Adrenal gland (tissue), 9 donors: ENCODE measurements at regions not wholly inside any gene's neighbourhood (a gene's known extent, or its start where the extent isn't known, plus 50 kb on each side); places are given as distances from the start of the nearest gene placed in this dataset.

ENCODE experiments used
- DNase-seq, 7 donors: peaks; one replicate each; pipeline ENCODE4 v3.0.0-alpha.2; 2019 to 2020
- H3K27ac ChIP-seq, 5 donors: fragments of 200-600 bp; sonication (generic) in 4 of 5; 1 replicate in 3 of 5; 2 replicates in 2 of 5; pipeline versions ENCODE4 v1.5.1 to v1.8.0; 2016 to 2020; ENCODE audit warnings: mild to moderate bottlenecking in 1 of 5
- H3K27me3 ChIP-seq: fragments of 200-600 bp; 2 replicates; pipeline ENCODE4 v1.8.0; 2021
- H3K36me3 ChIP-seq, 2 donors: fragments of 200-600 bp; replicated peaks in 1 of 2; 1 replicate in 1 of 2; 2 replicates in 1 of 2; pipeline versions ENCODE4 v1.5.1 to v1.8.0; 2018 to 2022
- H3K4me1 ChIP-seq, 2 donors: fragments of 200-600 bp; replicated peaks in 1 of 2; 1 replicate in 1 of 2; 2 replicates in 1 of 2; pipeline versions ENCODE4 v1.5.1 to v1.8.0; 2018 to 2021
- H3K4me3 ChIP-seq, 4 donors: fragments of 200-600 bp; sonication (generic) in 3 of 4; one replicate each; pipeline ENCODE4 v1.5.1; 2016 to 2018
- H3K9me3 ChIP-seq, 3 donors: fragments of 200-600 bp; sonication (generic) in 1 of 3; replicated peaks in 1 of 3; 1 replicate in 2 of 3; 2 replicates in 1 of 3; pipeline versions ENCODE4 v1.5.1 to v1.8.0; 2016 to 2021
- CTCF ChIP-seq, 6 experiments: fragments of 450-650 bp in 4 of 6; fragments of 200-600 bp in 2 of 6; sonication (generic) in 1 of 6; IDR thresholded peaks; 1 replicate in 5 of 6; 2 replicates in 1 of 6; pipeline versions ENCODE4 v1.5.1 to v1.8.0; 2016 to 2021; ENCODE audit warnings: antibody characterized with exemption in 6 of 6, mild to moderate bottlenecking in 2 of 6, moderate library complexity in 1 of 6
- POLR2A ChIP-seq, 2 donors: fragments of 450-650 bp; IDR thresholded peaks; one replicate each; pipeline ENCODE4 v1.6.1; 2017; ENCODE audit warnings: antibody characterized with exemption in 2 of 2, mild to moderate bottlenecking in 2 of 2, moderate library complexity in 1 of 2
- WGBS, 4 donors: extraction: QIAGEN DNeasy Blood & Tissue Kit in 2 of 4; methylation state at CpG; one replicate each; pipeline versions ENCODE4 v1.1.5 to v1.1.7; 2013 to 2017; 5-methylcytosine and 5-hydroxymethylcytosine counted together
- intact Hi-C, 2 donors: fragments of 100-400 bp; cut with DNase I; formaldehyde crosslinking; loops; one replicate each; pipeline versions ENCODE4 v1.14.1 to v1.15.0; 2022 to 2023
- donor health status: healthy with polysubstance abuse.
- donor health status: Bipolar disorder and iron deficiency.
- donor health status: DM: yes; HTN: yes; CAD: no.
- donor health status: DM: no; HTN: no; CAD: no.
- donor health status: DM: no; HTN: no; CAD: no.

- Histone ChIP-seq H3K9me3 (peaks cover 0 to 10% (median 0%) of the 10 kb centered on the region in 3 donors), H3K27me3 (no peaks in the 10 kb centered on the region), H3K27ac (no peak overlapping the region), H3K4me1 (no peaks in the 10 kb centered on the region), H3K36me3 (no peaks in the 10 kb centered on the region), H3K4me3 (no peak overlapping the region)
- intact Hi-C loops: no loop called here
- DNase-seq: no peak
- WGBS, 4 donors: 67 to 89% (median 82%) methylated on average over 1 of the region's 1 CpG
- TF ChIP-seq CTCF (IDR thresholded peaks at IDR 0.05) (no peak), POLR2A (IDR thresholded peaks at IDR 0.05) (no peak)
Observed at GRCh38 chr20:40602381-40602780, 86.7 kb downstream of the MAFB start.

- TF ChIP-seq CTCF (IDR thresholded peaks at IDR 0.05) (no peak), POLR2A (IDR thresholded peaks at IDR 0.05) (no peak)
- H3K4me1 ChIP-seq: no peaks in the 10 kb centered on the region
- intact Hi-C loops: no loop called here
- no peak overlapping the region for H3K27ac ChIP-seq
- DNase-seq: no peak
- no peak overlapping the region for H3K4me3 ChIP-seq
- no peaks in the 10 kb centered on the region for H3K36me3 ChIP-seq
- H3K27me3 ChIP-seq: no peaks in the 10 kb centered on the region
- H3K9me3 ChIP-seq: peaks cover 0 to 10% (median 0%) of the 10 kb centered on the region in 3 donors
- 52 to 92% (median 81%) methylated on average over 2 of the region's 2 CpGs for WGBS, 4 donors
Observed at GRCh38 chr20:40600441-40601219, 88.4 kb downstream of the MAFB start.

- intact Hi-C loops: no loop called here
Observed at GRCh38 chr20:40599987-40600386, 89.0 kb downstream of the MAFB start.

GRCh38 chr20:40592941-40593340 lies 96.1 kb downstream of the MAFB start:
- no peak for TF ChIP-seq CTCF (IDR thresholded peaks at IDR 0.05)
- TF ChIP-seq POLR2A (IDR thresholded peaks at IDR 0.05): no peak
- Histone ChIP-seq H3K4me1 (no peaks in the 10 kb centered on the region), H3K27ac (no peak overlapping the region), H3K36me3 (no peaks in the 10 kb centered on the region), H3K9me3 (no peaks in the 10 kb centered on the region), H3K4me3 (no peak overlapping the region), H3K27me3 (no peaks in the 10 kb centered on the region)
- WGBS, 4 donors: 79 to 96% (median 87%) methylated on average over 1 of the region's 1 CpG
- peak in 1 of 7 donors; percentile 22 for DNase-seq
- intact Hi-C loops: no loop called here

More at GRCh38 chr20:40599987-40600386, 89.0 kb downstream of the MAFB start:
- H3K27me3 ChIP-seq: no peaks in the 10 kb centered on the region
- no peak for TF ChIP-seq CTCF (IDR thresholded peaks at IDR 0.05)
- no peak for TF ChIP-seq POLR2A (IDR thresholded peaks at IDR 0.05)
- H3K9me3 ChIP-seq: peaks cover 0 to 10% (median 0%) of the 10 kb centered on the region in 3 donors
- H3K27ac ChIP-seq: no peak overlapping the region
- no peaks in the 10 kb centered on the region for H3K36me3 ChIP-seq
- H3K4me3 ChIP-seq: no peak overlapping the region
- DNase-seq: no peak
- 84 to 91% (median 88%) methylated on average over 3 of the region's 3 CpGs for WGBS, 4 donors
- no peaks in the 10 kb centered on the region for H3K4me1 ChIP-seq
